AG10803 (cell line): ENCODE measurements at regions not wholly inside any gene's neighbourhood (a gene's known extent, or its start where the extent isn't known, plus 50 kb on each side); places are given as distances from the start of the nearest gene placed in this dataset.

Experiments used
- DNase-seq: peaks from one replicate; pipeline ENCODE4 v3.0.0; 2010; ENCODE audit warnings: low read depth
- H3K4me3 ChIP-seq: 2 replicates; pipeline ENCODE4 v1.5.1; 2011; ENCODE audit warnings: mild to moderate bottlenecking, low read length, control low read depth
- CTCF ChIP-seq: conservative IDR thresholded peaks from 2 replicates; pipeline ENCODE4 v1.5.1; 2011; ENCODE audit warnings: mild to moderate bottlenecking, low read length, control low read depth, inconsistent platforms

- no peak for DNase-seq
- H3K4me3 ChIP-seq: no peak overlapping the region
- no peak for TF ChIP-seq CTCF
Observed at GRCh38 chr2:177131858-177132257, 80.7 kb upstream of the HNRNPA3 start.

DNA sequence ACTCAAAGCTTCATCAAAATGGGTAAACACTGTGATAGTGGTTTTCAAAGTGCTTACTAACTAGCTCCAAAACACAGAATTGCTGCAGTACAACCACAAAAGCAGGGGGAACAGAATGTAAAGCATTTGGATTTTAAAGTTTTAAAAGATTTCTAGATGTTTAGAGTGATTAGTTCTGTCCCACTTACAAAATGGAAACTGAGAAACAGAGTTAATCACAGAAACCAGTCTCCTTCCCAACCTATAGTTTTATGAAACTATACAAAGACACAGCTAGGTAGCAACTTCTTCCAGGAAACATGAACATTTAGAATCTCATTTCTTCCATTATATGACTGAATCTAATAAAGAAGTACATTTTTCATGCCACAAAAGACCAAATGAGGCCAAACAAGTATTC, 73.8 kb upstream of the HNRNPA3 start:
- no peak overlapping the region for H3K4me3 ChIP-seq
- no peak for TF ChIP-seq CTCF
- no peak for DNase-seq

- TF ChIP-seq CTCF: no peak
- H3K4me3 ChIP-seq: no peak overlapping the region
- DNase-seq: no peak
Observed at GRCh38 chr2:177141866-177142265, 70.7 kb upstream of the HNRNPA3 start.

DNA sequence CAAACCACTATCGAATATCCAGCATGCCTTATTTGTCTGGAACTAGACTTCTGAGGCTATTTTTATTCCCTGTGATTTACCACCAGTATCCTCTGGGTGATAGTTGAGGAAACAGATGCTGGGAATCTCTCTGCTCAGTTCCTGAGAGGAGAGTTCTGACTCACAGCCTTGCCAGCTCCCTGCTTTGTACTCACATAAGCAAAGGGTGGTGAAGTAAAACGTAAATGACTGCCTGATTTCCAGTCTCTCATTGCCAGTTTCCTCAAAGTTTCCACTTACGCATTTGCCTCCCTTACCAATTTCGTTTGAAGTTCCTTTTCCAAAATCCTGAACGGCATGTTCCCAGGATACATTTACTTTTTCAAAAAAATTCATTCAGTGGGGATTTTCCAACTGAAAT, 69.2 kb upstream of the HNRNPA3 start:
- DNase-seq: peak; percentile 72
- no peak overlapping the region for H3K4me3 ChIP-seq
- peak; percentile 19; the same call in 1 of the 2 replicates for TF ChIP-seq CTCF

- no peak overlapping the region for H3K4me3 ChIP-seq
- peak; percentile 65 for DNase-seq
- TF ChIP-seq CTCF: peak; percentile 69
Observed at GRCh38 chr2:177147093-177147694, 65.4 kb upstream of the HNRNPA3 start.

- no peak for TF ChIP-seq CTCF
- no peak overlapping the region for H3K4me3 ChIP-seq
- DNase-seq: no peak
Observed at GRCh38 chr2:177147834-177148445, 64.7 kb upstream of the HNRNPA3 start.

DNA sequence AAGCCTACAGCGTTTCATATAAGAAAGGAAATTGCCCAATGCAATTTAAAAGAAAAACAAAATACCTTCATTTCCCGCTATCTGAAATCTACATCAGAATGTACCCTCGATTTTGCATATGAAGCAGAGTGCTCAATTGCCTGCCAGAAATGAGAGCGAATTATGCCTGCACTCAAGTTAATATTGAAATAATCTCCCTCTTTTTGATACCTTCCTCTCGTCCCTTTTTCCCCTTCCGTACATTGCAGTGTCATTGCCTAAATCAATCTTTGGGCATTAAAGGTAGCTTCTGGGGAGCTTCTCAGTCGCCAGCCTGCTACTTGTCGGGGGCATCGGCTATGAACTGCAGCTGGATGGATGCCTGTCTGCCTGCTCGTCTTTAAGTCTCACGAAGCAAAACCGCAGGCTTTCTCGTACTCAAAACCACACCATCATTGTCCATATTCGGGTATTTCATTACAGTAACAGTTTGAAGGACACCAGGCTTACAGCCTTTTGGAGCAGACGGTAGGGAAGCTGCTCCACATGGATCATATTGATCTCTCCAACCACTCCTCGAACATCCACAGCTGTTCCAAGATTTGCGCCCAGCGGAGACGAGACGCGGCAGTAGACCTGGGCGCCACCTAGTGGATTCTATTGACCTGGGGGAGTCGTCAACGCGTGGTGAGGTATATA, 64.0 kb upstream of the HNRNPA3 start:
- peak overlapping the region; percentile 57 for H3K4me3 ChIP-seq
- peak; percentile 59 for DNase-seq
- peak; percentile 93 for TF ChIP-seq CTCF
